HG02571 (cell line): ENCODE measurements at regions not wholly inside any gene's neighbourhood (a gene's known extent, or its start where the extent isn't known, plus 50 kb on each side); places are given as distances from the start of the nearest gene placed in this dataset.

ENCODE experiments used
- ATAC-seq: cut with Tn5 transposase; IDR thresholded peaks from one replicate; pipeline ENCODE4 v1.9.1; 2021; ENCODE audit warnings: mild to moderate bottlenecking, moderate library complexity; ENCODE audit not compliant: unreplicated experiment

DNA sequence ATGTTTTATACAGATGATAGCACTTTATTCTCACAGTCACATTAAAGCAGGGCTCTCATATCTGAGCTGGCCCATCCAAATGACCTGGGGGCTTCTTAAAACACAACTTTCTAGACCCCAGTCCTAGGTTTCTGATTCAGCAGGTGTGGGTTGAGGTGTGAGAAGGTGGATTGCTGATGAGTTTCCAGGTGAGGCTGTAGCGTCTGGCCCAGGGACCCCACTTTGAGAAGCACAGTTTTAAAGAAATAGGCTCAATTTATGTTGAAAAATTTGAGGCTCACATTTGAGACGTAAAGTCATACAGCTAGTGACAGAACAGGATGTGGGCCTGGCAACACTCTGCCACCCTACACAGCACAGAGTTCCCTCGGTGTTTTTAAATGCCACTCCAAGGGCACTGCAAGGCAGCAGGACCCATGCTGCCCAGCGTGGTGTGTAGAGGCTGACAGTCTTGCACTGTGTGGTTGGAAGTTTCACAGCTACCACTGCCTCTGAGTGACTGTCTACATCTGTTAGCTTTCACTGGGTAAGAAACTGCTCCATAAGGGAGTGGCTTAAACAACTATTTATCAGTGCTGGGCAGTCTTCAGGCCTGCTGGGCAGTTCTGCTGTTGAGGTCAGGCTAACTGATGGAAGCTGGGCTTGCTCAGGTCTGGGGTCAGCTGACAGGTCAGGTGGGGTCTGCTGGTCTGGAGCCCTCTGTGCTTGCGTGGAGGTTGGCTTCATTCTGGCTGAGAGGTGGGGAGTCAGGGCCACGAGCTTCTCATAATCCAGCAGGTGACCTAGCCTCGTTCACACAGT, 319.7 kb downstream of the CXCL12 start:
- no peak for ATAC-seq

- no peak for ATAC-seq
Measured at GRCh38 chr10:44064317-44064716, 320.6 kb downstream of the CXCL12 start.

DNA sequence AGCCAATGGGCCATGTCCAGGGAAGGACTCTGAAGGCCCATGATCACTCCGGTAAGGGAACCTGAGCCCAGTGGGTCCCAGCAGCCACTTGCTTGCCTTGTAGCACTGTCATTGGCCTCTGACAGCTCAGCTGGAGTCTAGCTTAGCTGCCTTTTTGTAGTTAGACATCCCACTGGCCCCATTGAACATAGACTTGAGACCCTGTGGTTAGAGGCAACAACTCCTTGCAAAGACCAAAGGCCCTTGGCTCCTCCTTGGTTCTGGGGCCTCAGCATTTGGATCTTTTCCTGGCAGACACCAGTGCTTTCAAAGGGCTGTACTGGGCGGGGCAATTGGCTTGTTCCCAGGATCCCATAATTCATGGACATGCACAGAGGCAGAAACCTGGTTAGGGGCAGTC, 321.2 kb downstream of the CXCL12 start:
- ATAC-seq: no peak

DNA sequence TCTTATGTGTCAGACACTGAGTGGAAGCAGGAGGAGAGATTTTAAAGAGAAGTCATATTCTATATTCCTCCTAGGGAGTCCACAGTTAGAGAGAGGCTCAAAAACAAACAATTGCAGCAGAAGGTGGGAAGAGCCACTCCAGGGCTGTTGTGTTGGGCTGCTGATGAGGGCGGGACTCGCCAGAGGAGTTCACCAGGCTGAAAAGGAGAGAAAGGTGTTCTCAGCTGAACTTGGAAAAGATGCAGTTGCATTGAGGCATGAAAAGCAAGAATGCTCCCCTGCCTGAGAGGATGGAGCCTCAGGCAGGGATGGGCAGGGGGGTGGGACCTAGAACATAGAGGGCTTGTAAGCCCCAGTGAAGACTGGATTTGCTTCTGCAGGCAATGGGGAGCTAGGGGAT, 324.2 kb downstream of the CXCL12 start:
- no peak for ATAC-seq

DNA sequence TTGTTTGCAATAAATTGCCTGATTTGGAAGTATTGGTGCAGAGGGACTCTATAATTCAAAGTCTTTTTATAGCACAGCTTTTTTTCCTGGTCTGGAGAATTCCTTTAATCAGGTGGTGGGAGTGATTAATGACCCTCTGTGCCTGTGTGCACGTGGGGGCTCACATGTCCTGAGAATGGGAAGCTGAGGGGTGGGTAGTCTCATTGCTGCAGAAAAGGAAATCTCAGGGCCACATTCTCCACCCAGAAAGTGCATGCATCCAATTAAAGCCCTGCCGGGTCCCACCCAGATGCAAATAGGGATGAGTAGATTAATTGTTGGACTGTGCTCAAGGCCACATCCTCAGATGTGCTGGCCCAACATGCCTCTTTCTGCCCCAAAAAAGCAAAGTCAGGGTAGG, 324.7 kb downstream of the CXCL12 start:
- no peak for ATAC-seq

GRCh38 chr10:44058259-44058658, 326.6 kb downstream of the CXCL12 start:
- ATAC-seq: no peak

DNA sequence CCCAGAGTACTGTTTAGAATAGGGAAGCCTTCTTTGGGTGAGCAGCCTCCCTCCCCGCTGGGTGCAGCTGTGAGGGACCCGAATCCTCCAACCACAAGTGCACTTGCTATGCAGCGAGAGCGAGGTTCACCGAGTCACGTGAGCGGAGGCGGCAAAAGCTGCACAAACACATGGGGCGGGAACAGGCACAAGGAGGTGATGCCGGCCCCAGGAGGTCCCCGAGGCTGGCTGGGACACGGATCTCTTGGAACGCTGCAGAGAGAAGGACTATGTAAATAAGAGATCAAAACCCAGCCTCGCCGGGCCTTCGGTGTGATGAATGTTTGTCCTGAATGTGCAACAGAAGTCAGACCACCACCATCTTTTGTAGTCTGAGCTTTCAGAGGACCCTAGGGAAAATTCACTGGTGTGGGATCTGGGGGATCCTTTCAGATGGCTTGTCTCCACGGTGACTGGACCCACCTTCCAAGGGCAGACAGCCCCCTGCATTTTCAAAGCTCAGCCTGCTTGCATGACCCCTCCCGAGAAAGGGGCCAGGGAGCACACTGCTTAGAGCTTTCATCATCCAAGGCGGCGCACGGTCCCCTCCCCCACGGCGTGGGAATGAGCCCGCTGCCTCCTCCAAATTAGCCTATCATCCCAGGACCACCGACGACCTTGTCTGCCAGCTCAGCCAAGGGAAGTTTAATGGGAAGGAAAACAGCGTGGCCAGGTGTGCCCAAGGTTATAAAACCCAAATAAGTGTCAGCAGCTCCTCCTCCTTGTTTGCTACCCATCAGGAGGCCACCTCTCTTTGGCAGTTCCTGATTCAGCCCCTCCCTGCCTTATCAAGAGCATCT, 327.7 kb downstream of the CXCL12 start:
- no peak for ATAC-seq

DNA sequence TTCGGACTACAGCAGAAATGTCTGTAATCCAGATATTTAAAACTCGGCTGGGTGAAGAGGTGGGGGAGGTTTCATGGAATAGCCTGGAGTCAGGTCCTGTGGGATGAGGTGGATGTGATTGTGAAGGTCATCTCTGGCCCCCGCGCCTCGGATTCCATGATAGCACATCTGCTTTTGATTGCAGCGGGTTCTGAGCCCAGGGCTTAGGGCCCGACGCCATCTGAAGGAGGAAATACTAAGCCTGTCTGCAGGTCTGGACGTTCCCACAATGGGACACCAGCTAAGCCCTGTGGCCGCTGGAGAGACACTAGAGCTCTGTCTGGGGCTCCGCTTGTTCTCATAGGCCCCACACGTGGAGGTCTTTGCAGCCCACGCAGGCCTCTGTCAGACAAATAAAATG, 328.7 kb downstream of the CXCL12 start:
- ATAC-seq: no peak

DNA sequence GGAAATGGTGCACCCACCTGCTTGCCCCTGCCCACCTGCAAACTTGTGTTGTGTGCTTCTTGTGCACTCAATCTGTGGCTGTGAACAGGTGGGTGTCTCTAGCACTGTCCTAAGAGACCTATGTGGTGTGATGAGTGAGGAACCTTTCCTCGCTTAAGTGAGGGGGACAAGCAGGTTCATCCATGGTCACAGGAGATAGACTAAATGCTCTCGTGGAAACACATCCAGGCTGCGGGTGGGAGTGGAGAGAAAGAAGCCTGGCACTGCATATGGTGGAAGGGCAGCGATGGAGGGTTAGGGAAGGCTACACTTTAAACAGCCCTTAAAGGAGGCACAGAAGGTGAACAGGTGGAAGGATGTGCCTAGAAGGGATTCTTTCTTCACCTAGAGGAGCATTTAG, 330.9 kb downstream of the CXCL12 start:
- ATAC-seq: no peak

DNA sequence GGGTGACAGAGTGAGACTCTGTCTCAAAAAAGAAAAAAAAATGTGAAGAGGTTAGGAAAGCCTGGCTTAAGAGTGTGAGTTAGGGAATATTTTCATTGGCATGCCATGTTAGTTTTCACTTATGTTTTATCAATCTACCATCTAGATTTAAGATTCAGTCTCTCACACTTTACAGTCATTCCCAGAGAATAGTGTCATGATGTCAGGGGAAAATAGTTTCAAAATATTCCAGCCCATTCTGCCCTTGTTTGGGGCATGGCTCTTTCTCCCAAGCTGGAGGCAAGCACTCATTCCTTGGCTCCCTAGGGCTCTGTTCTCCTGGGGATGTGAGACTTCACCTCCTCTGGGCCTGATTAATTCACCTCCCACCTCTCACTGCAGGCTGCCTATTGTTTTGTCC, 331.5 kb downstream of the CXCL12 start:
- ATAC-seq: no peak

GRCh38 chr10:44051584-44052385, 333.1 kb downstream of the CXCL12 start:
- no peak for ATAC-seq

DNA sequence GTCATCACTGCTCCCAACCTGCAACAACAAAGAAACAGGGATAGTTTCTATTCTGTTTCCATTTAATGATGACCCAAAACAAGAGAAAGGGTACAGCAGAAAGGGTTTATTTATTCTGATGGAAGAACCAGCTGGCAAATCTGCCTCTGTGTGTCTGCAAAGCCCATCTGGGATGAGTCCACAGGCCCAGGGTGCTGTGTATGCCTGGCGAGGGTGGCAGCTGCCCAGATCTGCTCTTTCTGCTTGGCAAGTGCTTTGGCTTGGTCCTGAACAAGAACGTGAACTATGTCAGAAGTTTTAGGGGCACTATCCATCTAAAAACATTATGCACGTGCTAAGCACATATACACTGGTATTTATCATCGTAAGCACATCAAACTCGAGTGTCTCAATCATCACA, 333.8 kb downstream of the CXCL12 start:
- ATAC-seq: no peak

- ATAC-seq: no peak
Measured at GRCh38 chr10:44049301-44050015, 335.4 kb downstream of the CXCL12 start.

DNA sequence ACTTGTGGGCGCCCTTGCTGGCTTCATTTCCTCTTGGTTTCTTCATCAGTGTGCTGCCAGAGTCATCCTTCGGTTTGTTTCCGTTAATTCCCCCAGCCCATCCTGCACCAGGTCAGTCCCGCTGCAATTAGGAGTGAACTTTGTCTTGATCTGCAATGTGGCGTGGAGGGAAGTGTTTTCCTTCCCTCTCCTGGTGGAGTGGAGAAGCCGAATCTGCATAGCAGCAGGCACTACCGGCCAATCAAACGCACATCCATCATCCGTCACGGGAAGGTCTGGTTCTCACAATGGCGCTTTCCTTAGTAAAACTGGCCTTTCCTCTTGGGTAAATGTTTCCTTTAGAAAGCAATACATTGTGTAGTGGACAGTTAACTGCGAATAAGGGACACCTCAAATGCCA, 337.5 kb downstream of the CXCL12 start:
- no peak for ATAC-seq

GRCh38 chr10:44046605-44047004, 338.3 kb downstream of the CXCL12 start:
- ATAC-seq: no peak

DNA sequence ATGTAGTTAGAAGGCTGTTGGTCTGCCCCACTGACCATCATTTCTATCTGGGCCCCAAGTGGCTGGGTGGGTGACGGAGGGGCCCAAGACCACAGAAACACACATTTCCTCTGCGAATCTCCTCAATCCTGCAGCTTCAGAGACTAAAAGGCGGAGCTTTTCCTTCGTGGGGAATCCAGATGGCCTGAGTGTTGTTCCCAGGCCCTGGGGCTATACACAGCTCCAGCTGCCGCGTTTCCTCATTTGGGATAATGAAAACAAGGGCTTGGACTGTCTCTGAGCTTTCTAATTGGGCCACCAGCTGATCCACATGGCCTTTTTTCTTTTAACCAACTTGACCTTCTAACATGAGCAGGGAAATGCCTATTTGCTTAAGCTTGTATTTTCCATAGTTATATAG, 339.9 kb downstream of the CXCL12 start:
- no peak for ATAC-seq

GRCh38 chr10:44044549-44044948, 340.3 kb downstream of the CXCL12 start:
- no peak for ATAC-seq

DNA sequence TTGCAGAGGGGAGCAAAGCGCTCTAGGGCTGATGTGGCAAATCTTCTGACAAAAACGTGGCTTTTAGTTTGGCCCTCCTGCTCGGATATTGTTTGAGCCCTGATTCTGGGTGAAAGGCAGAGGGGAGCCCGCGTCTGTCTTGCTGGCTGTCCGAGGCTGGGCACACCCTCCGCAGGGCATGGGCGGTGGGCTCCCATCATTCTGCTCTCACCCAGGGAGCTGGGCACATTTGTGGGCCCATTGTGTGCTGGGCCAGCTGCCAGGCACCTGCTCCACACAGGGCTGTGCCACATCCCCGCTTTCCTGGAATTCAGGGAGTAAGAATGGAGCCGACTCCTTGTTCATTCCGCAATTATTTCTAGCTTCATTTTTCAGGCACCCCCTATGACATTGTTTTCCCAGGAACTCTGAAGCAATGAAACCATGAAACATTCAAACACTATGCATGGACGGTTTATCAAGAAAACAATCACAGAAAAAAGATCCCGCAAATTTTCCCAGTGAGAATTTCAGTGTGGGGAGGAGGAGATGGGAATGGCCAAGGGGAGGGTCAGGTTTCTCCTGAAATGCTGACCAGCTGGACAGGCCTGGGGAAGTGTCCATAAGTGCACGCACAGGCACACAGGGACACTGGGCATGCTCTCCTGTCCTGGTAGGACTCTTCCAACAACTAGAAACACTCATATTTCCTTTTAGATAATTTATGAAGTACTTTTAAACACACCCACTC, 341.1 kb downstream of the CXCL12 start:
- no peak for ATAC-seq

DNA sequence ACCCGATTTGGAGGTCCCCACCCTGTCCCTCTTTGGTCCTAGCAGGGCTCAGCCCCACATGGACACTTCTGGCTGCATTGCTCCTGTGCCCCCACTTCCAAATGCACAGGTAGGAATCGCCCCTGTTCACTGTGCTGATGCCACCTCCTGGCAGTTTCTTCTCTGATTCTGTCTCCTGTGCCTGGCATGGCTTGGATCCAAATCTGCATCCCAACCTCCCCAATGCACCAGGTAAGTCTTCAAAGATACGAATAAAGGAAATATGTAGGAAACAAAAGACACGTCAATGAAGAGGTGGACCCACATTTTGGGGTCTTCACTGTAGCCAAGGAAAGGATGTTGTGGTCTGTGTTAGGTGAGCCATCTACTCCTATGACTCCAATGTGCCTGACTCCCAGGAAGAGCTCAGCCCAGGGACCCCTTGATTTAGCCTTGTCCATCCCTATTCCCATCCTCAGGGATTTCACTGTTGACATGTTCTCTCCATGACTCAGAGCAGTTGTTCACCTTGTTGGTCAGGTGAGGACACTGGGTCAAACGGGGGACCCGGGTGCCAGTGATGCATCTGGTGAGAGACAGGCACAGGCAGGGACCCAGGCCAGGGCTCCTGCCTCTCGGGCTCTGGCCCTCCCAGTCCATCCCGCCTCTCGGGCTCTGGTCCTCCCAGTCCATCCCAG, 341.8 kb downstream of the CXCL12 start:
- no peak for ATAC-seq
